ENCODE measurements at regions not wholly inside any gene's neighbourhood (a gene's known extent, or its start where the extent isn't known, plus 50 kb on each side); places are given as distances from the start of the nearest gene placed in this dataset.

DNA sequence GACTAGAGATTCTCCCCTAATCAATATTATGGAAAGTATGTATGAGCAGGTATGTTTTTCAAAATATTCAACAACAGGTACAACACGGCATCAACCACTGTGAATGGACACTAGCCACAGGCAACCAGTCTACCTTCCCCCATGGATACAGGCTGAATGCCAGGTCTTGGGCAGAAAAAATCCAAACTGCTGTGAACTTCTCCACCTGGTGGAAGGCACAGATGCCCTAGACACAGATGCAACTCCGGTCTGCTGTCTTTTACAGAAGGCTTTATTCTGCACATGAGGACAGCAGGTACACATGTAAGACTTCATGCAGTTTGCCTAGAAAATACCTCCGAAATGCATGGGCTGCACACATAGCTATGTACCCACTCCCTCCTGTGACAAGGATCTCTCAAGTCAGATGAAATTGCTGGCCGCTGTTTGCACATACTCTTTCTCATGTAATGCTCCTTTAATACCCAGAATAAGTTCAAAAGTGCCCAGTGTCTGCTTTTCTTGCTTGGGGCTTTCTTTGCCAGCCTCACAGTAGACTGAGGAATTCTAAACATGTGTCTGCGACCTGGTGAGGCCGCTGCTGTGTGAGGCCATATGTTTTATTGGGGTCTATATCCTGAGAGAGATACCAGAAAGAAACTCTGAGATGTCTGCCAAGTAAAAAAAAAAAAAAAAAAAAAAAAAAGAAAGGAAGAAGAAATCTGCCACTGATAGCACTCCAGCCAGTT is 325.9 kb downstream of the FOXO1 start:
- no peaks in the 10 kb centered on the region for H3K79me2 ChIP-seq (ENCODE audit: insufficient read depth, low read depth, low read length)
- H3K36me3 ChIP-seq (ENCODE audit: insufficient read depth, low read length) = no peaks in the 10 kb centered on the region
- no peaks in the 10 kb centered on the region for H3K9me2 ChIP-seq (ENCODE audit: insufficient read depth, low read length)
- H3K4me2 ChIP-seq (ENCODE audit: low read length) = no peak overlapping the region
- peaks cover 19% of the 10 kb centered on the region for H3K4me1 ChIP-seq (ENCODE audit: insufficient read depth, low read length, poor library complexity, severe bottlenecking)
- ChIA-PET CTCF (ENCODE audit: unreplicated experiment) (no interaction called here), POLR2A (interaction anchor here (0.6 kb wide), 1 partner anchor 56 kb away, joined by 3 read pairs; no protein-coding TSS in a partner anchor)
- TF ChIP-seq, protein P1, sequence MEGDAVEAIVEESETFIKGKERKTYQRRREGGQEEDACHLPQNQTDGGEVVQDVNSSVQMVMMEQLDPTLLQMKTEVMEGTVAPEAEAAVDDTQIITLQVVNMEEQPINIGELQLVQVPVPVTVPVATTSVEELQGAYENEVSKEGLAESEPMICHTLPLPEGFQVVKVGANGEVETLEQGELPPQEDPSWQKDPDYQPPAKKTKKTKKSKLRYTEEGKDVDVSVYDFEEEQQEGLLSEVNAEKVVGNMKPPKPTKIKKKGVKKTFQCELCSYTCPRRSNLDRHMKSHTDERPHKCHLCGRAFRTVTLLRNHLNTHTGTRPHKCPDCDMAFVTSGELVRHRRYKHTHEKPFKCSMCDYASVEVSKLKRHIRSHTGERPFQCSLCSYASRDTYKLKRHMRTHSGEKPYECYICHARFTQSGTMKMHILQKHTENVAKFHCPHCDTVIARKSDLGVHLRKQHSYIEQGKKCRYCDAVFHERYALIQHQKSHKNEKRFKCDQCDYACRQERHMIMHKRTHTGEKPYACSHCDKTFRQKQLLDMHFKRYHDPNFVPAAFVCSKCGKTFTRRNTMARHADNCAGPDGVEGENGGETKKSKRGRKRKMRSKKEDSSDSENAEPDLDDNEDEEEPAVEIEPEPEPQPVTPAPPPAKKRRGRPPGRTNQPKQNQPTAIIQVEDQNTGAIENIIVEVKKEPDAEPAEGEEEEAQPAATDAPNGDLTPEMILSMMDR (conservative IDR thresholded peaks at IDR 0.05; ENCODE audit: low read length) = 0 out of 2 replicates have a peak, but pooled peaks have one; percentile 31
- no peak for TF ChIP-seq EZH2phosphoT487 (IDR thresholded peaks at IDR 0.05; ENCODE audit: borderline replicate concordance, low read depth, low read length)
- H3K9me3 ChIP-seq (ENCODE audit: low read length) = no peaks in the 10 kb centered on the region
- DNase-seq (ENCODE audit: low spot score) = no peak
- BruUV-seq (replicated peaks) = no TSS peak
- no peaks in the 10 kb centered on the region for H4K20me1 ChIP-seq (ENCODE audit: insufficient read depth, low read length)
- no peak overlapping the region for H3K4me3 ChIP-seq (ENCODE audit: low read depth, low read length, poor library complexity, severe bottlenecking)
- H3K27ac ChIP-seq (ENCODE audit: low read depth, low read length, poor library complexity, severe bottlenecking) = no peak overlapping the region
- no peak overlapping the region for H2AFZ ChIP-seq (ENCODE audit: low read length)
- intact Hi-C loops (cut with micrococcal nuclease; ENCODE audit: unreplicated experiment) = no loop called here

DNA sequence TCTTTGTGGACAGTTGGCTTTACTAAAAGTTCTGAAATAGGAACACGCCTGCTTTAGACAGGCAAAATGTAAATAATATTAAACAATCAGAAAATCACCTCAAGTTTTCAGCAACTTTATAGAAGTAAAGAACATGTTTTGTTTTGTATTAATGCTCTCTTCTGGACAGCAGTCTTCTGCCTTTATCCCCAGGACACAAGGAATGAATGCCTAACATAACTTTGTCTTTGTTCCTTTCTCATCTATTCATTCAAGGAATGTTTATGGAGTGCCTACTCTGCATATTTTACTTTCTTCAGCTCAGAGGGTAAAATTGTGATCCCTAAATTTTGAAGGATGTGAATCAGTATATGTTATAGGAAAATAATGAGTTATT is 325.4 kb downstream of the FOXO1 start:
- Histone ChIP-seq H2AFZ (ENCODE audit: low read length) (no peak overlapping the region), H3K27ac (ENCODE audit: low read depth, low read length, poor library complexity, severe bottlenecking) (no peak overlapping the region), H3K9me3 (ENCODE audit: low read length) (no peaks in the 10 kb centered on the region), H3K4me2 (ENCODE audit: low read length) (no peak overlapping the region), H3K79me2 (ENCODE audit: insufficient read depth, low read depth, low read length) (no peaks in the 10 kb centered on the region), H3K4me3 (ENCODE audit: low read depth, low read length, poor library complexity, severe bottlenecking) (no peak overlapping the region), H3K4me1 (ENCODE audit: insufficient read depth, low read length, poor library complexity, severe bottlenecking) (peaks cover 19% of the 10 kb centered on the region), H3K9me2 (ENCODE audit: insufficient read depth, low read length) (no peaks in the 10 kb centered on the region), H4K20me1 (ENCODE audit: insufficient read depth, low read length) (no peaks in the 10 kb centered on the region), H3K36me3 (ENCODE audit: insufficient read depth, low read length) (no peaks in the 10 kb centered on the region)
- ChIA-PET CTCF (ENCODE audit: unreplicated experiment) (no interaction called here), POLR2A (interaction anchor here (0.5 to 0.6 kb wide), 2 partner anchors 57 to 165 kb away, joined by 3 read pairs; no protein-coding TSS in a partner anchor)
- TF ChIP-seq, protein P1 (conservative IDR thresholded peaks at IDR 0.05; ENCODE audit: low read length) = no peak
- TF ChIP-seq EZH2phosphoT487 (IDR thresholded peaks at IDR 0.05; ENCODE audit: borderline replicate concordance, low read depth, low read length) = no peak
- intact Hi-C loops (cut with micrococcal nuclease; ENCODE audit: unreplicated experiment) = no loop called here
- DNase-seq (ENCODE audit: low spot score) = no peak
- no TSS peak for BruUV-seq (replicated peaks)

DNA sequence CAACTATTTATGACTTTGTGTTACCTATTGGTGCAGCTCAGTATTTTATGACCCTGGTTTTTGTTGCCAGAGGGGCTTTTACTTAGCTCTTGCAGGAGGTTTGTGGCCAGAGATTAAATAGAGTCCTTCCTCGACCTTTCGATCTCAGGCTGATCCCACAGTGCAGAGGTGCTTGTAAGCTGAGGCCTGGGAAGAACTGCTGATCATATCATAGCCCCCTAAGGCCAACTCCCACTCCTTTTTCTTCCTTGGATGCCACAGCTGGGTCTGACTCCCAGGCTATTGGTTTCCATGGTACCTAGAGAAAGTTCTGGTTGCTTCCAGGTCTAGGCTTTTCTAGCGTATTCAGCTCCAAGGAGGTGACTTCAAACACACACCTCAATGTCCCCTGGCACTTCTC is 324.9 kb downstream of the FOXO1 start:
- peaks cover 19% of the 10 kb centered on the region for H3K4me1 ChIP-seq (ENCODE audit: insufficient read depth, low read length, poor library complexity, severe bottlenecking)
- DNase-seq (ENCODE audit: low spot score) = no peak
- no peaks in the 10 kb centered on the region for H3K9me2 ChIP-seq (ENCODE audit: insufficient read depth, low read length)
- no peak for TF ChIP-seq EZH2phosphoT487 (IDR thresholded peaks at IDR 0.05; ENCODE audit: borderline replicate concordance, low read depth, low read length)
- TF ChIP-seq, protein P1 (conservative IDR thresholded peaks at IDR 0.05; ENCODE audit: low read length) = no peak
- no peak overlapping the region for H3K4me3 ChIP-seq (ENCODE audit: low read depth, low read length, poor library complexity, severe bottlenecking)
- no TSS peak for BruUV-seq (replicated peaks)
- H3K79me2 ChIP-seq (ENCODE audit: insufficient read depth, low read depth, low read length) = no peaks in the 10 kb centered on the region
- no peaks in the 10 kb centered on the region for H3K9me3 ChIP-seq (ENCODE audit: low read length)
- no peak overlapping the region for H2AFZ ChIP-seq (ENCODE audit: low read length)
- ChIA-PET POLR2A (interaction anchor here (0.5 kb wide), 1 partner anchor 166 kb away, joined by 3 read pairs; no protein-coding TSS in a partner anchor), CTCF (ENCODE audit: unreplicated experiment) (no interaction called here)
- no peaks in the 10 kb centered on the region for H4K20me1 ChIP-seq (ENCODE audit: insufficient read depth, low read length)
- H3K4me2 ChIP-seq (ENCODE audit: low read length) = no peak overlapping the region
- H3K27ac ChIP-seq (ENCODE audit: low read depth, low read length, poor library complexity, severe bottlenecking) = no peak overlapping the region
- intact Hi-C loops (cut with micrococcal nuclease; ENCODE audit: unreplicated experiment) = no loop called here
- H3K36me3 ChIP-seq (ENCODE audit: insufficient read depth, low read length) = no peaks in the 10 kb centered on the region
